H1 (cell line): ENCODE measurements at regions not wholly inside any gene's neighbourhood (a gene's known extent, or its start where the extent isn't known, plus 50 kb on each side); places are given as distances from the start of the nearest gene placed in this dataset.

Source experiments
- CTCF ChIA-PET: fragments of 300-600 bp; sonication (Branson Sonifier 250); formaldehyde crosslinking; loops from one replicate; lab custom pipeline; 2021; ENCODE audit not compliant: partially characterized antibody; lab: Charles Lee
- POLR2A ChIA-PET: fragments of 300-600 bp; sonication (Branson Sonifier 250); formaldehyde crosslinking; loops from one replicate; lab custom pipeline; 2021; ENCODE audit warnings: inconsistent platforms; ENCODE audit not compliant: partially characterized antibody; lab: Charles Lee
- DNase-seq, 2 experiments: peaks; one replicate each; pipeline versions ENCODE4 v3.0.0 to v3.0.0-alpha.2; 2010 to 2022; ENCODE audit warnings: low spot score in 2 of 2, low read depth in 1 of 2, mixed read lengths in 1 of 2
- FAIRE-seq: peaks from 2 replicates; lab custom pipeline; 2011; peaks lifted over from hg19 to GRCh38; lab: Jason Lieb, UNC
- H2AFZ ChIP-seq: 2 replicates; pipeline ENCODE4 v1.8.1; 2012; ENCODE audit warnings: low read length, inconsistent platforms
- H2AK5ac ChIP-seq: 2 replicates; pipeline ENCODE4 v1.6.1; 2013; ENCODE audit warnings: low read depth, low read length
- H2BK120ac ChIP-seq: replicated peaks from 2 replicates; pipeline ENCODE3; 2013; ENCODE audit warnings: low read depth, low read length, inconsistent platforms
- H2BK12ac ChIP-seq: 2 replicates; pipeline ENCODE4 v1.6.1; 2013; ENCODE audit warnings: low read depth, low read length
- H2BK15ac ChIP-seq: 2 replicates; pipeline ENCODE4 v1.6.1; 2013; ENCODE audit warnings: low read length
- H2BK20ac ChIP-seq: 2 replicates; pipeline ENCODE4 v1.6.1; 2013; ENCODE audit warnings: low read length
- H2BK5ac ChIP-seq: 2 replicates; pipeline ENCODE4 v1.6.1; 2013; ENCODE audit warnings: low read depth, low read length
- H3K14ac ChIP-seq: 2 replicates; pipeline ENCODE4 v1.6.1; 2013; ENCODE audit warnings: inconsistent platforms; ENCODE audit not compliant: insufficient read length
- H3K18ac ChIP-seq: 2 replicates; pipeline ENCODE4 v1.6.1; 2013; ENCODE audit warnings: low read length; ENCODE audit errors: extremely low read depth
- H3K23ac ChIP-seq: 2 replicates; pipeline ENCODE4 v1.6.1; 2013; ENCODE audit warnings: inconsistent platforms; ENCODE audit not compliant: insufficient read length
- H3K23me2 ChIP-seq: 2 replicates; pipeline ENCODE4 v1.6.1; 2013; ENCODE audit warnings: low read depth, low read length
- H3K27ac ChIP-seq: 2 replicates; pipeline ENCODE4 v1.6.1; 2011; ENCODE audit warnings: low read depth, low read length, inconsistent platforms
- H3K27me3 ChIP-seq, 4 experiments: replicated peaks in 1 of 4; 1 replicate in 1 of 4; 2 replicates in 3 of 4; pipeline versions ENCODE4 v1.6.1 to v1.8.1; 2011 to 2013; ENCODE audit warnings: low read length in 3 of 4, mild to moderate bottlenecking in 3 of 4, inconsistent platforms in 2 of 4, mixed read lengths in 2 of 4, moderate library complexity in 1 of 4; ENCODE audit not compliant: control insufficient read depth in 3 of 4, insufficient read depth in 3 of 4; ENCODE audit errors: extremely low read depth in 1 of 4
- H3K36me3 ChIP-seq, 4 experiments: 2 replicates each; pipeline versions ENCODE4 v1.6.1 to v1.8.1; 2011 to 2013; ENCODE audit warnings: mild to moderate bottlenecking in 4 of 4, low read length in 3 of 4, moderate library complexity in 2 of 4, control low read depth in 1 of 4, inconsistent platforms in 1 of 4; ENCODE audit not compliant: insufficient read depth in 4 of 4, control insufficient read depth in 2 of 4
- H3K4ac ChIP-seq: replicated peaks from 2 replicates; pipeline ENCODE3; 2013; ENCODE audit warnings: low read length, low read depth, mixed read lengths, inconsistent platforms; ENCODE audit not compliant: insufficient read length
- H3K4me1 ChIP-seq, 4 experiments: replicated peaks in 1 of 4; 1 replicate in 1 of 4; 2 replicates in 3 of 4; pipeline versions ENCODE4 v1.6.1 to v1.8.1; 2011 to 2013; ENCODE audit warnings: low read length in 3 of 4, inconsistent platforms in 2 of 4, mixed read lengths in 1 of 4; ENCODE audit not compliant: insufficient read depth in 4 of 4, control insufficient read depth in 3 of 4
- H3K4me2 ChIP-seq, 2 experiments: 2 replicates each; pipeline versions ENCODE4 v1.6.1 to v1.8.1; 2011 to 2013; ENCODE audit warnings: low read depth in 2 of 2, low read length in 2 of 2, control low read depth in 1 of 2, inconsistent platforms in 1 of 2, mild to moderate bottlenecking in 1 of 2; ENCODE audit not compliant: insufficient read depth in 1 of 2
- H3K4me3 ChIP-seq, 4 experiments: fragments of 200-600, 300-600 bp in 1 of 4; sonication (generic), shearing (Covaris generic), sonication (Bioruptor Twin) in 1 of 4; 2 replicates each; pipeline versions ENCODE4 v1.5.1 to v1.8.1; 2011 to 2016; ENCODE audit warnings: low read length in 4 of 4, low read depth in 3 of 4, control low read depth in 2 of 4, inconsistent platforms in 2 of 4, mild to moderate bottlenecking in 2 of 4, mixed read lengths in 1 of 4, moderate library complexity in 1 of 4; ENCODE audit not compliant: insufficient read depth in 2 of 4; ENCODE audit errors: extremely low read depth in 1 of 4
- H3K56ac ChIP-seq: replicated peaks from 2 replicates; pipeline ENCODE3; 2013; ENCODE audit warnings: low read depth, mild to moderate bottlenecking, mixed read lengths, low read length, inconsistent platforms; ENCODE audit not compliant: insufficient read length
- H3K79me1 ChIP-seq: 2 replicates; pipeline ENCODE4 v1.6.1; 2013; ENCODE audit warnings: low read depth, low read length, control low read depth
- H3K79me2 ChIP-seq, 2 experiments: 2 replicates each; pipeline versions ENCODE4 v1.6.1 to v1.8.1; 2012 to 2013; ENCODE audit warnings: low read length in 2 of 2, mild to moderate bottlenecking in 2 of 2, inconsistent platforms in 1 of 2; ENCODE audit not compliant: insufficient read depth in 2 of 2, control insufficient read depth in 1 of 2
- H3K9ac ChIP-seq, 4 experiments: replicated peaks in 1 of 4; 1 replicate in 1 of 4; 2 replicates in 3 of 4; pipeline versions ENCODE4 v1.6.1 to v1.8.1; 2011 to 2013; ENCODE audit warnings: low read depth in 3 of 4, low read length in 3 of 4, control low read depth in 2 of 4, mild to moderate bottlenecking in 2 of 4, moderate library complexity in 2 of 4, inconsistent platforms in 1 of 4; ENCODE audit errors: extremely low read depth in 1 of 4
- H3K9me3 ChIP-seq, 2 experiments: 2 replicates each; pipeline versions ENCODE4 v1.6.1 to v1.8.1; 2012 to 2013; ENCODE audit warnings: mild to moderate bottlenecking in 2 of 2, moderate library complexity in 2 of 2, control low read depth in 1 of 2, inconsistent platforms in 1 of 2, low read depth in 1 of 2, low read length in 1 of 2, mixed read lengths in 1 of 2; ENCODE audit not compliant: insufficient read depth in 2 of 2
- H4K20me1 ChIP-seq, 2 experiments: replicated peaks in 1 of 2; 2 replicates each; pipeline versions ENCODE3 to v1.8.1; 2011 to 2013; ENCODE audit warnings: inconsistent platforms in 2 of 2, low read length in 2 of 2, mild to moderate bottlenecking in 1 of 2; ENCODE audit not compliant: insufficient read depth in 2 of 2, control insufficient read depth in 1 of 2
- H4K5ac ChIP-seq: 2 replicates; pipeline ENCODE4 v1.6.1; 2013; ENCODE audit warnings: low read length, low read depth, mixed read lengths, inconsistent platforms; ENCODE audit not compliant: insufficient read length
- H4K8ac ChIP-seq: 2 replicates; pipeline ENCODE4 v1.8.0; 2013; ENCODE audit warnings: mild to moderate bottlenecking, moderate library complexity, low read length, inconsistent platforms; ENCODE audit not compliant: insufficient read depth; ENCODE audit errors: extremely low read depth
- H4K91ac ChIP-seq: replicated peaks from 2 replicates; pipeline ENCODE3; 2013; ENCODE audit warnings: low read length, mixed read lengths, inconsistent platforms; ENCODE audit not compliant: insufficient read length
- BRCA1 ChIP-seq: IDR thresholded peaks from 2 replicates; pipeline ENCODE4 v1.6.1; 2012; ENCODE audit warnings: low read depth, low read length, improper control_type of control experiment
- CTCF ChIP-seq, 3 experiments: IDR thresholded peaks; 1 replicate in 2 of 3; 2 replicates in 1 of 3; pipeline versions ENCODE4 v1.5.1 to v1.6.1; 2011; ENCODE audit warnings: low read length in 3 of 3, mild to moderate bottlenecking in 3 of 3, inconsistent platforms in 2 of 3, low read depth in 1 of 3, moderate library complexity in 1 of 3; ENCODE audit not compliant: insufficient read depth in 1 of 3; ENCODE audit errors: control extremely low read depth in 1 of 3
- E2F6 ChIP-seq: IDR thresholded peaks from 2 replicates; pipeline ENCODE4 v1.6.1; 2012; ENCODE audit warnings: inconsistent platforms
- KDM5A ChIP-seq: fragments of 200-600 bp; IDR thresholded peaks from 2 replicates; pipeline ENCODE4 v1.7.1; 2012; ENCODE audit warnings: mild to moderate bottlenecking, low read length, inconsistent platforms, mixed read lengths
- RAD21 ChIP-seq, 2 experiments: IDR thresholded peaks in 1 of 2; conservative IDR thresholded peaks in 1 of 2; 2 replicates each; pipeline ENCODE4 v1.6.1; 2011; ENCODE audit warnings: low read depth in 2 of 2, low read length in 2 of 2, improper control_type of control experiment in 1 of 2, inconsistent platforms in 1 of 2, mild to moderate bottlenecking in 1 of 2, moderate library complexity in 1 of 2
- RXRA ChIP-seq: IDR thresholded peaks from 2 replicates; pipeline ENCODE4 v1.6.1; 2011; ENCODE audit warnings: low read depth, mild to moderate bottlenecking, low read length, moderate library complexity; ENCODE audit not compliant: insufficient read depth
- SIN3A ChIP-seq, 2 experiments: IDR thresholded peaks in 1 of 2; conservative IDR thresholded peaks in 1 of 2; 2 replicates each; pipeline ENCODE4 v1.6.1; 2011 to 2012; ENCODE audit warnings: low read length in 2 of 2, improper control_type of control experiment in 1 of 2, low read depth in 1 of 2, mild to moderate bottlenecking in 1 of 2
- SIX5 ChIP-seq: IDR thresholded peaks from 2 replicates; pipeline ENCODE4 v1.6.1; 2011; ENCODE audit warnings: mild to moderate bottlenecking, low read depth, low read length
- TAF1 ChIP-seq: IDR thresholded peaks from 2 replicates; pipeline ENCODE4 v1.6.1; 2011; ENCODE audit warnings: mild to moderate bottlenecking, low read depth, low read length
- TCF12 ChIP-seq: IDR thresholded peaks from 2 replicates; pipeline ENCODE4 v1.6.1; 2011; ENCODE audit warnings: low read depth, mild to moderate bottlenecking, low read length
- WGBS, 2 experiments: shearing (Covaris generic) in 1 of 2; methylation state at CpG; one replicate each; pipeline versions ENCODE4 v1.1.6 to v1.1.7; 2013 to 2015; ENCODE audit warnings: low lambda C conversion rate in 2 of 2, mixed read lengths in 2 of 2, inconsistent platforms in 1 of 2, low coverage in 1 of 2, missing lambda C conversion rate in 1 of 2; ENCODE audit not compliant: insufficient replicate concordance in 2 of 2, insufficient coverage in 1 of 2, insufficient read length in 1 of 2; ENCODE audit errors: extremely low coverage in 1 of 2, missing lambda C conversion rate in 1 of 2; 5-methylcytosine and 5-hydroxymethylcytosine counted together

GRCh38 chr2:18749912-18750526 lies 160.7 kb upstream of the NT5C1B start:
- no peaks in the 10 kb centered on the region for H3K9me3 ChIP-seq
- H4K20me1 ChIP-seq, result no peaks in the 10 kb centered on the region
- ChIA-PET CTCF (interaction anchor here (0.6 to 5.2 kb wide), 24 partner anchors 9 to 997 kb away, joined by 3 to 19 read pairs (median 4); no protein-coding TSS in a partner anchor), POLR2A (no interaction called here)
- H3K23ac ChIP-seq, result no peak overlapping the region
- no peak overlapping the region for H2BK15ac ChIP-seq
- H3K27me3 ChIP-seq, result no peaks in the 10 kb centered on the region
- FAIRE-seq (no peak), DNase-seq (peak in 1 of 2 experiments; percentile 54)
- no peak overlapping the region for H4K5ac ChIP-seq
- no peaks in the 10 kb centered on the region for H3K79me2 ChIP-seq
- H3K14ac ChIP-seq, result no peak overlapping the region
- no peak overlapping the region for H3K4ac ChIP-seq
- 4% methylated on average over 2 of the region's 2 CpGs; no CpG with 5 or more reads in 1 of the 2 experiments for WGBS, 2 experiments
- no peak overlapping the region for H2BK20ac ChIP-seq
- no peaks in the 10 kb centered on the region for H3K23me2 ChIP-seq
- no peaks in the 10 kb centered on the region for H3K4me1 ChIP-seq
- H2BK120ac ChIP-seq, result no peak overlapping the region
- no peaks in the 10 kb centered on the region for H3K79me1 ChIP-seq
- H3K4me3 ChIP-seq, result no peak overlapping the region
- no peaks in the 10 kb centered on the region for H3K36me3 ChIP-seq
- no peak overlapping the region for H3K18ac ChIP-seq
- H3K27ac ChIP-seq, result no peak overlapping the region
- H2BK12ac ChIP-seq, result no peak overlapping the region
- no peak overlapping the region for H3K4me2 ChIP-seq
- H3K56ac ChIP-seq, result no peak overlapping the region
- no peak overlapping the region for H4K91ac ChIP-seq
- H2AK5ac ChIP-seq, result no peak overlapping the region
- no peak overlapping the region for H2AFZ ChIP-seq
- H2BK5ac ChIP-seq, result no peak overlapping the region
- H3K9ac ChIP-seq, result no peak overlapping the region
- H4K8ac ChIP-seq, result no peak overlapping the region
- no peak for TF ChIP-seq SIN3A (conservative IDR thresholded peaks at IDR 0.05 in 1 of 2, IDR thresholded peaks at IDR 0.05 in 1 of 2; ENCODE audit: low read depth in 1 of 2, low read length in 2 of 2)
- peak; percentile 77 to 84 for TF ChIP-seq RAD21 (IDR thresholded peaks at IDR 0.05 in 1 of 2, conservative IDR thresholded peaks at IDR 0.05 in 1 of 2; ENCODE audit: low read depth in 2 of 2, low read length in 2 of 2)
- no peak for TF ChIP-seq TCF12
- peak in 2 of 3 experiments; percentile 35 to 48; a peak in 2 of 4 replicates for TF ChIP-seq CTCF (IDR thresholded peaks at IDR 0.05; ENCODE audit: control extremely low read depth in 1 of 3, insufficient read depth in 1 of 3, low read depth in 1 of 3, low read length in 3 of 3)
- no peak for TF ChIP-seq KDM5A
- TF ChIP-seq E2F6, result no peak
- TF ChIP-seq BRCA1, result no peak
- no peak for TF ChIP-seq TAF1
- no peak for TF ChIP-seq RXRA
- no peak for TF ChIP-seq SIX5
